HG02678 (cell line): ENCODE measurements at regions not wholly inside any gene's neighbourhood (a gene's known extent, or its start where the extent isn't known, plus 50 kb on each side); places are given as distances from the start of the nearest gene placed in this dataset.

Source experiments
- ATAC-seq: cut with Tn5 transposase; IDR thresholded peaks from one replicate; pipeline ENCODE4 v1.9.1; 2021; ENCODE audit warnings: mild to moderate bottlenecking, moderate library complexity; ENCODE audit not compliant: unreplicated experiment

GRCh38 chr16:31701734-31702133 is 171.9 kb upstream of the ZNF267 start:
- no peak for ATAC-seq

GRCh38 chr16:31702796-31703195 is 170.8 kb upstream of the ZNF267 start:
- no peak for ATAC-seq

GRCh38 chr16:31703526-31704128 is 170.0 kb upstream of the ZNF267 start:
- ATAC-seq = no peak

GRCh38 chr16:31704138-31704537 is 169.5 kb upstream of the ZNF267 start:
- ATAC-seq = no peak

GRCh38 chr16:31705371-31705770 is 168.2 kb upstream of the ZNF267 start:
- ATAC-seq = no peak

- no peak for ATAC-seq
Observed at GRCh38 chr16:31706318-31706717, 167.3 kb upstream of the ZNF267 start.

- ATAC-seq = no peak
Observed at GRCh38 chr16:31706925-31707324, 166.7 kb upstream of the ZNF267 start.

- no peak for ATAC-seq
Observed at GRCh38 chr16:31707743-31708335, 165.8 kb upstream of the ZNF267 start.

GRCh38 chr16:31708348-31708747 is 165.3 kb upstream of the ZNF267 start:
- ATAC-seq = no peak

GRCh38 chr16:31709181-31709580 is 164.4 kb upstream of the ZNF267 start:
- no peak for ATAC-seq

- no peak for ATAC-seq
Observed at GRCh38 chr16:31710134-31710533, 163.5 kb upstream of the ZNF267 start.

- no peak for ATAC-seq
Observed at GRCh38 chr16:31710880-31711279, 162.7 kb upstream of the ZNF267 start.

- no peak for ATAC-seq
Observed at GRCh38 chr16:31711344-31711845, 162.2 kb upstream of the ZNF267 start.

GRCh38 chr16:31712064-31712540 is 161.5 kb upstream of the ZNF267 start:
- ATAC-seq = no peak

GRCh38 chr16:31713071-31713944 is 160.3 kb upstream of the ZNF267 start:
- peak; percentile 92 for ATAC-seq

- no peak for ATAC-seq
Observed at GRCh38 chr16:31713945-31714902, 159.4 kb upstream of the ZNF267 start.

GRCh38 chr16:31714903-31715504 is 158.6 kb upstream of the ZNF267 start:
- ATAC-seq = no peak

GRCh38 chr16:31715915-31716314 is 157.7 kb upstream of the ZNF267 start:
- ATAC-seq = no peak

GRCh38 chr16:31718998-31719397 is 154.6 kb upstream of the ZNF267 start:
- ATAC-seq = no peak

- no peak for ATAC-seq
Observed at GRCh38 chr16:31727553-31727952, 146.1 kb upstream of the ZNF267 start.
